ENCODE measurements at regions not wholly inside any gene's neighbourhood (a gene's known extent, or its start where the extent isn't known, plus 50 kb on each side); places are given as distances from the start of the nearest gene placed in this dataset.
"Not testable (repeated sequence)": the region's sequence is repeated elsewhere in the genome, so short reads cannot be mapped to it uniquely, and the experiment has no call there.

- TF ChIP-seq, protein P1, sequence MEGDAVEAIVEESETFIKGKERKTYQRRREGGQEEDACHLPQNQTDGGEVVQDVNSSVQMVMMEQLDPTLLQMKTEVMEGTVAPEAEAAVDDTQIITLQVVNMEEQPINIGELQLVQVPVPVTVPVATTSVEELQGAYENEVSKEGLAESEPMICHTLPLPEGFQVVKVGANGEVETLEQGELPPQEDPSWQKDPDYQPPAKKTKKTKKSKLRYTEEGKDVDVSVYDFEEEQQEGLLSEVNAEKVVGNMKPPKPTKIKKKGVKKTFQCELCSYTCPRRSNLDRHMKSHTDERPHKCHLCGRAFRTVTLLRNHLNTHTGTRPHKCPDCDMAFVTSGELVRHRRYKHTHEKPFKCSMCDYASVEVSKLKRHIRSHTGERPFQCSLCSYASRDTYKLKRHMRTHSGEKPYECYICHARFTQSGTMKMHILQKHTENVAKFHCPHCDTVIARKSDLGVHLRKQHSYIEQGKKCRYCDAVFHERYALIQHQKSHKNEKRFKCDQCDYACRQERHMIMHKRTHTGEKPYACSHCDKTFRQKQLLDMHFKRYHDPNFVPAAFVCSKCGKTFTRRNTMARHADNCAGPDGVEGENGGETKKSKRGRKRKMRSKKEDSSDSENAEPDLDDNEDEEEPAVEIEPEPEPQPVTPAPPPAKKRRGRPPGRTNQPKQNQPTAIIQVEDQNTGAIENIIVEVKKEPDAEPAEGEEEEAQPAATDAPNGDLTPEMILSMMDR (IDR thresholded peaks at IDR 0.05; ENCODE audit: insufficient read depth, low read length, poor library complexity, severe bottlenecking), result no peak
- no peak overlapping the region for H3K4me3 ChIP-seq (replicated peaks; ENCODE audit: low read depth, low read length)
- no peaks in the 10 kb centered on the region for H3K27me3 ChIP-seq (replicated peaks; ENCODE audit: control insufficient read depth, insufficient read depth, low read length)
- no peak for DNase-seq (ENCODE audit: extremely low read depth, insufficient read length)
- no peaks in the 10 kb centered on the region for H3K36me3 ChIP-seq (ENCODE audit: control insufficient read depth, insufficient read depth, low read length)
These were observed 1063.3 kb downstream of the OLFM4 start for GRCh38 chr13:54091884-54092283.

DNA sequence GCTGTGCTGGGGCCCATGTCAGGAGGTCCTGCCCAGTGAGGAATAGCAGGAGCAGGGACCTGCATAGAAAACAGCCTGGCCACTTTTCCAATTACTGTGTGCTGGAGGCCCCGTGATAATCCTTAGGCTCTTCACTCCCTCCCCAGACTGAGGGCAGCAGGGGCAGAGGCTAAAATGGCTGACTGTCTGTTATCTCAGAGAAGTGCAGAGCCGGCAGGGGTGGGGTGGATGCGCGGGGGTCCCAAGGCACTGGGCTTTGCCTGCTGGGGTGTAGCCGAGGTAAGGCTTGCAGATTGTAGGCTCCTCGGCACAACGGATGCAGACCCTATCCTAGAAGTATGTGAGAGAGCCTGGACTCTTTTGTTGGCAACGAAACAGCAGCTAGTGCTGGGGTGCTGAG, 1064.1 kb downstream of the OLFM4 start:
- no peak for DNase-seq (ENCODE audit: extremely low read depth, insufficient read length)
- H3K36me3 ChIP-seq (ENCODE audit: control insufficient read depth, insufficient read depth, low read length), result no peaks in the 10 kb centered on the region
- TF ChIP-seq, protein P1 (IDR thresholded peaks at IDR 0.05; ENCODE audit: insufficient read depth, low read length, poor library complexity, severe bottlenecking), result no peak
- H3K4me3 ChIP-seq (replicated peaks; ENCODE audit: low read depth, low read length), result no peak overlapping the region
- H3K27me3 ChIP-seq (replicated peaks; ENCODE audit: control insufficient read depth, insufficient read depth, low read length), result no peaks in the 10 kb centered on the region

- H3K36me3 ChIP-seq (ENCODE audit: control insufficient read depth, insufficient read depth, low read length), result no peaks in the 10 kb centered on the region
- no peak for DNase-seq (ENCODE audit: extremely low read depth, insufficient read length)
- H3K27me3 ChIP-seq (replicated peaks; ENCODE audit: control insufficient read depth, insufficient read depth, low read length), result no peaks in the 10 kb centered on the region
- TF ChIP-seq, protein P1 (IDR thresholded peaks at IDR 0.05; ENCODE audit: insufficient read depth, low read length, poor library complexity, severe bottlenecking), result no peak
- H3K4me3 ChIP-seq (replicated peaks; ENCODE audit: low read depth, low read length), result no peak overlapping the region
These were observed 1082.0 kb downstream of the OLFM4 start for GRCh38 chr13:54110597-54110996.

- TF ChIP-seq, protein P1 (IDR thresholded peaks at IDR 0.05; ENCODE audit: insufficient read depth, low read length, poor library complexity, severe bottlenecking), result no peak
- no peaks in the 10 kb centered on the region for H3K36me3 ChIP-seq (ENCODE audit: control insufficient read depth, insufficient read depth, low read length)
- no peak for DNase-seq (ENCODE audit: extremely low read depth, insufficient read length)
These were observed 1096.1 kb downstream of the OLFM4 start for GRCh38 chr13:54124700-54125099.

GRCh38 chr13:54130931-54131330, 1102.3 kb downstream of the OLFM4 start:
- not testable (repeated sequence) for H3K27me3 ChIP-seq (replicated peaks; ENCODE audit: control insufficient read depth, insufficient read depth, low read length); H3K36me3 ChIP-seq (ENCODE audit: control insufficient read depth, insufficient read depth, low read length); H3K4me3 ChIP-seq (replicated peaks; ENCODE audit: low read depth, low read length); DNase-seq (ENCODE audit: extremely low read depth, insufficient read length)

More at GRCh38 chr13:54124700-54125099, 1096.1 kb downstream of the OLFM4 start:
- Histone ChIP-seq H3K4me3 (replicated peaks; ENCODE audit: low read depth, low read length) (no peak overlapping the region), H3K27me3 (replicated peaks; ENCODE audit: control insufficient read depth, insufficient read depth, low read length) (no peaks in the 10 kb centered on the region)

DNA sequence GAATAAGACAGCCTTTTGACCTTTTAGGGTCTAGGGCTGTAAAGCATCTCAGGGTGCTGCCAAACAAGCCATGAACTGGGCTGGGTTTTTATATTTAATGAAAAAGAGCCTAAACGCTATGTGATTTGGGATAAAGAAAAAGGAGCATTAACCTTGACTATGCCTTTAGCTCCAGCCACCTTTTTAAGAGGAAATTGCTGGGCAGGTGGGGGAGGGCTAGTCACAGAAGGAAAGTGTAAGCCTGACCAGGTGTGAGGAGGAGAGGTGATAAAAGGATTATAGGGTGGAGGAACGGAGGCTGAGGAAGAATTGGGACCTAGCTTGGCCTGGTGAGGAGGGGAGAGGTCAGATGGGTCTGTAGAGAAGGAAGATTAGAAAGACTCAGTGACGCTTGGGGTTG, 1102.8 kb downstream of the OLFM4 start:
- H3K36me3 ChIP-seq (ENCODE audit: control insufficient read depth, insufficient read depth, low read length); H3K27me3 ChIP-seq (replicated peaks; ENCODE audit: control insufficient read depth, insufficient read depth, low read length); DNase-seq (ENCODE audit: extremely low read depth, insufficient read length); H3K4me3 ChIP-seq (replicated peaks; ENCODE audit: low read depth, low read length): not testable (repeated sequence)

- not testable (repeated sequence) for H3K36me3 ChIP-seq (ENCODE audit: control insufficient read depth, insufficient read depth, low read length); H3K4me3 ChIP-seq (replicated peaks; ENCODE audit: low read depth, low read length); H3K27me3 ChIP-seq (replicated peaks; ENCODE audit: control insufficient read depth, insufficient read depth, low read length); DNase-seq (ENCODE audit: extremely low read depth, insufficient read length)
These were observed 1103.5 kb downstream of the OLFM4 start for GRCh38 chr13:54132127-54132526.

GRCh38 chr13:54132720-54133119, 1104.1 kb downstream of the OLFM4 start:
- H3K4me3 ChIP-seq (replicated peaks; ENCODE audit: low read depth, low read length); H3K27me3 ChIP-seq (replicated peaks; ENCODE audit: control insufficient read depth, insufficient read depth, low read length); DNase-seq (ENCODE audit: extremely low read depth, insufficient read length): not testable (repeated sequence)

More at GRCh38 chr13:54132720-54133119, 1104.1 kb downstream of the OLFM4 start:
- H3K36me3 ChIP-seq (ENCODE audit: control insufficient read depth, insufficient read depth, low read length), result not testable (repeated sequence)

Data from GM06990 (cell line).